ENCODE measurements at regions not wholly inside any gene's neighbourhood (a gene's known extent, or its start where the extent isn't known, plus 50 kb on each side); places are given as distances from the start of the nearest gene placed in this dataset.
"Not testable (repeated sequence)": the region's sequence is repeated elsewhere in the genome, so short reads cannot be mapped to it uniquely, and the experiment has no call there.

- not testable (repeated sequence) for TF ChIP-seq CTCF, POLR2A, POLR2AphosphoS5 (IDR thresholded peaks at IDR 0.05)
Observed at GRCh38 chr7:68195642-68196041, 1199.0 kb downstream of the TYW1 start.
